ENCODE measurements at regions not wholly inside any gene's neighbourhood (a gene's known extent, or its start where the extent isn't known, plus 50 kb on each side); places are given as distances from the start of the nearest gene placed in this dataset.

DNA sequence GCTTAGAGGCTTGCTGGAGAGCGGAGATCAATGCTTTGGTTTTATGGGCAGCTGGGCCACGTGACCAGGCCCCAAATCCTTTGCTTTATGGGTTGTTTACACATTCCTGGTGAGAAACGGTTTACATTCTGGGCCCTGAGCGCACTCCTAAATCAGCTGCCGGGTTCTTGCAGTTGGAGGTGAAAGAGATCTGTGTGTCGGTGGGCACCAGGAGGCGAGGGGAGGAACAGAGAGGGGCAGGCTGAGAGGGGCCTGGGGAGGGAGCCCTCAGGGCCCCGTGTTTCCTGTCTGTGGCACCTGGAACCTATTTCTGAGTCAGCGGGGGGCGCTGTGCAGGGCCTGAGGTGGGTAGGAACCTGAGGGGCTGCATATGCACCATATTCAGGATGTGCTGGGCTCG, 63.5 kb upstream of the HAND1 start:
- no peaks in the 10 kb centered on the region for H3K4me1 ChIP-seq
- H3K27ac ChIP-seq, result no peak overlapping the region
- 57% methylated on average over 8 of the region's 11 CpGs for WGBS (ENCODE audit: missing lambda C conversion rate)
- H3K4me3 ChIP-seq, result no peak overlapping the region
- FAIRE-seq (no peak), DNase-seq (ENCODE audit: low read depth in 1 of 2, low spot score in 1 of 2) (peak in 1 of 2 experiments; percentile 18), ATAC-seq (peak in 1 of 2 experiments; percentile 69; a peak in 3 of 6 replicates)
- no peak overlapping the region for H3K4me2 ChIP-seq
- TF ChIP-seq POLR2AphosphoS2 (conservative IDR thresholded peaks at IDR 0.05; ENCODE audit: low read length) (no peak), KDM1A (IDR thresholded peaks at IDR 0.05; ENCODE audit: low read depth) (no peak), CHD2 (IDR thresholded peaks at IDR 0.05; ENCODE audit: low read length, partially characterized antibody) (no peak), RFX5 (IDR thresholded peaks at IDR 0.05) (no peak), NR3C1 (IDR thresholded peaks at IDR 0.05) (no peak), PHF8 (IDR thresholded peaks at IDR 0.05; ENCODE audit: borderline replicate concordance, low read depth) (no peak), MAZ (IDR thresholded peaks at IDR 0.05; ENCODE audit: borderline replicate concordance, low read depth, low read length) (no peak), HEYL (CRISPR knock-in tag; IDR thresholded peaks at IDR 0.05) (no peak), JUN (IDR thresholded peaks at IDR 0.05) (no peak), SMC3 (IDR thresholded peaks at IDR 0.05) (no peak)
- TF ChIP-seq, protein P1, sequence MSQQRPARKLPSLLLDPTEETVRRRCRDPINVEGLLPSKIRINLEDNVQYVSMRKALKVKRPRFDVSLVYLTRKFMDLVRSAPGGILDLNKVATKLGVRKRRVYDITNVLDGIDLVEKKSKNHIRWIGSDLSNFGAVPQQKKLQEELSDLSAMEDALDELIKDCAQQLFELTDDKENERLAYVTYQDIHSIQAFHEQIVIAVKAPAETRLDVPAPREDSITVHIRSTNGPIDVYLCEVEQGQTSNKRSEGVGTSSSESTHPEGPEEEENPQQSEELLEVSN (IDR thresholded peaks at IDR 0.05; ENCODE audit: borderline replicate concordance, low read depth), result no peak
- TF ChIP-seq, protein P2, sequence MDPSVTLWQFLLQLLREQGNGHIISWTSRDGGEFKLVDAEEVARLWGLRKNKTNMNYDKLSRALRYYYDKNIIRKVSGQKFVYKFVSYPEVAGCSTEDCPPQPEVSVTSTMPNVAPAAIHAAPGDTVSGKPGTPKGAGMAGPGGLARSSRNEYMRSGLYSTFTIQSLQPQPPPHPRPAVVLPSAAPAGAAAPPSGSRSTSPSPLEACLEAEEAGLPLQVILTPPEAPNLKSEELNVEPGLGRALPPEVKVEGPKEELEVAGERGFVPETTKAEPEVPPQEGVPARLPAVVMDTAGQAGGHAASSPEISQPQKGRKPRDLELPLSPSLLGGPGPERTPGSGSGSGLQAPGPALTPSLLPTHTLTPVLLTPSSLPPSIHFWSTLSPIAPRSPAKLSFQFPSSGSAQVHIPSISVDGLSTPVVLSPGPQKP (IDR thresholded peaks at IDR 0.05; ENCODE audit: low read depth, low read length), result no peak
- TF ChIP-seq, protein P3, sequence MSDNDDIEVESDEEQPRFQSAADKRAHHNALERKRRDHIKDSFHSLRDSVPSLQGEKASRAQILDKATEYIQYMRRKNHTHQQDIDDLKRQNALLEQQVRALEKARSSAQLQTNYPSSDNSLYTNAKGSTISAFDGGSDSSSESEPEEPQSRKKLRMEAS (IDR thresholded peaks at IDR 0.05), result no peak
- no peaks in the 10 kb centered on the region for H3K9me3 ChIP-seq
- ChIA-PET POLR2A (no interaction called here), CTCF (interaction anchor here (1.2 to 3.6 kb wide), 5 partner anchors 11 to 73 kb away, joined by 3 to 15 read pairs (median 4); no protein-coding TSS in a partner anchor)

DNA sequence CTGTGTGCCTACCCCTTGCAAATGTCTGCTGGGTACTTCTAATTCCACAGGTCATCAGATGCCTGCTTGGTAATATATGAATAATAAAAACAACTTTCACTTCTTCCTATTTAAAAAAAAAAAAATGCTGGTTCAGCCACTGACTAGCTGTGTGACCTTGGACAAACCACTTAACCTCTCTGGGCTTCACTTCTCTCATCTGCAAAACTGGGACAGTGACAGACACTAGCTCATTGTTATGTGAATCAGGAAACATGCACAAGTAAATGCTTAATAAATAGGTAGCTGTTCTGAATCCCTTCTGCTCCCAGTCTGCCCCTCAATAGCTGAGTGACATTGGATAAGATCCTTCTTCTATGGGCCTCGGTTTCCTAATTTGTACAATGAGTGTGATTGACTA, 62.6 kb upstream of the HAND1 start:
- POLR2A ChIA-PET, result no interaction called here
- Histone ChIP-seq H3K4me1 (no peaks in the 10 kb centered on the region), H3K27ac (no peak overlapping the region), H3K4me3 (no peak overlapping the region), H3K4me2 (no peak overlapping the region), H3K9me3 (no peaks in the 10 kb centered on the region)
- ATAC-seq, result no peak
- FAIRE-seq, result no peak
- DNase-seq (ENCODE audit: low read depth in 1 of 2, low spot score in 1 of 2), result no peak
- WGBS (ENCODE audit: missing lambda C conversion rate), result 35% methylated on average over 1 of the region's 1 CpG
- TF ChIP-seq EHMT2 (IDR thresholded peaks at IDR 0.05; ENCODE audit: low read depth), result no peak
- TF ChIP-seq, protein P4, sequence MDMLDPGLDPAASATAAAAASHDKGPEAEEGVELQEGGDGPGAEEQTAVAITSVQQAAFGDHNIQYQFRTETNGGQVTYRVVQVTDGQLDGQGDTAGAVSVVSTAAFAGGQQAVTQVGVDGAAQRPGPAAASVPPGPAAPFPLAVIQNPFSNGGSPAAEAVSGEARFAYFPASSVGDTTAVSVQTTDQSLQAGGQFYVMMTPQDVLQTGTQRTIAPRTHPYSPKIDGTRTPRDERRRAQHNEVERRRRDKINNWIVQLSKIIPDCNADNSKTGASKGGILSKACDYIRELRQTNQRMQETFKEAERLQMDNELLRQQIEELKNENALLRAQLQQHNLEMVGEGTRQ (IDR thresholded peaks at IDR 0.05), result no peak
- no peak for TF ChIP-seq RARB (CRISPR knock-in tag; IDR thresholded peaks at IDR 0.05)
- no peak for TF ChIP-seq FOXS1 (CRISPR knock-in tag; IDR thresholded peaks at IDR 0.05)
- TF ChIP-seq FOSL2 (IDR thresholded peaks at IDR 0.05), result no peak
- no peak for TF ChIP-seq FOSL2 (CRISPR knock-in tag; IDR thresholded peaks at IDR 0.05)
- TF ChIP-seq KDM1A (IDR thresholded peaks at IDR 0.05; ENCODE audit: low read depth), result no peak
- no peak for TF ChIP-seq CHD4 (IDR thresholded peaks at IDR 0.05; ENCODE audit: borderline replicate concordance)
- no peak for TF ChIP-seq MAFK (IDR thresholded peaks at IDR 0.05; ENCODE audit: partially characterized antibody)
- TF ChIP-seq, protein P3 (IDR thresholded peaks at IDR 0.05), result no peak
- CTCF ChIA-PET, result interaction anchor here (1.2 to 3.6 kb wide), 2 partner anchors 20 to 42 kb away, joined by 4 to 15 read pairs; no protein-coding TSS in a partner anchor

DNA sequence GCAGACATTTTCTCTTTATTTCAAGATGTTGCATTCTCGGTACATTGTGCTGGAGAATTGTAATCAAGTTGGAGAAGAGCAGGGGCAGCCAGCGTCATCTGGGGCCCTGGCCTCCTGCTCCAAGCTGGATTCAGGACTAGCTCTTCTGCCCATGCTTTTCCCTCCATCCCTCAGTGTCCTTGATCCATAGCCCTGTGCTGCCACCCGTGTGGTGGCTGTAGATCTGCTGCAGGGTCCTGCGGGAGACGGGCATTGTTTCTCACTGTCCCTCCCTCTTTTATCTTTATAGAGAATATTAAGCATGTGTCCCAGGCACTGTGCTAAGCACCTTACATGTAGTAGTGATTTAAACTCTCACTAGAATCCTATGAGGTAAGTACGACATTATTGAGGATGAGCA, 60.5 kb upstream of the HAND1 start:
- ChIA-PET CTCF (interaction anchor here (1.0 to 1.5 kb wide), 2 partner anchors 10 to 19 kb away, joined by 3 read pairs; no protein-coding TSS in a partner anchor), POLR2A (no interaction called here)
- H3K27ac ChIP-seq, result peak overlapping the region in 1 of 2 experiments; percentile 22; a peak in 1 of 6 replicates
- ATAC-seq (0 out of 6 replicates have a peak, but pooled peaks of 1 of the 2 experiments have one; percentile 17), DNase-seq (ENCODE audit: low read depth in 1 of 2, low spot score in 1 of 2) (no peak), FAIRE-seq (no peak)
- no peaks in the 10 kb centered on the region for H3K4me1 ChIP-seq
- WGBS (ENCODE audit: missing lambda C conversion rate), result 48% methylated on average over 6 of the region's 6 CpGs
- no peaks in the 10 kb centered on the region for H3K9me3 ChIP-seq
- no peak overlapping the region for H3K4me3 ChIP-seq
- no peak overlapping the region for H3K4me2 ChIP-seq
- TF ChIP-seq, protein P5, sequence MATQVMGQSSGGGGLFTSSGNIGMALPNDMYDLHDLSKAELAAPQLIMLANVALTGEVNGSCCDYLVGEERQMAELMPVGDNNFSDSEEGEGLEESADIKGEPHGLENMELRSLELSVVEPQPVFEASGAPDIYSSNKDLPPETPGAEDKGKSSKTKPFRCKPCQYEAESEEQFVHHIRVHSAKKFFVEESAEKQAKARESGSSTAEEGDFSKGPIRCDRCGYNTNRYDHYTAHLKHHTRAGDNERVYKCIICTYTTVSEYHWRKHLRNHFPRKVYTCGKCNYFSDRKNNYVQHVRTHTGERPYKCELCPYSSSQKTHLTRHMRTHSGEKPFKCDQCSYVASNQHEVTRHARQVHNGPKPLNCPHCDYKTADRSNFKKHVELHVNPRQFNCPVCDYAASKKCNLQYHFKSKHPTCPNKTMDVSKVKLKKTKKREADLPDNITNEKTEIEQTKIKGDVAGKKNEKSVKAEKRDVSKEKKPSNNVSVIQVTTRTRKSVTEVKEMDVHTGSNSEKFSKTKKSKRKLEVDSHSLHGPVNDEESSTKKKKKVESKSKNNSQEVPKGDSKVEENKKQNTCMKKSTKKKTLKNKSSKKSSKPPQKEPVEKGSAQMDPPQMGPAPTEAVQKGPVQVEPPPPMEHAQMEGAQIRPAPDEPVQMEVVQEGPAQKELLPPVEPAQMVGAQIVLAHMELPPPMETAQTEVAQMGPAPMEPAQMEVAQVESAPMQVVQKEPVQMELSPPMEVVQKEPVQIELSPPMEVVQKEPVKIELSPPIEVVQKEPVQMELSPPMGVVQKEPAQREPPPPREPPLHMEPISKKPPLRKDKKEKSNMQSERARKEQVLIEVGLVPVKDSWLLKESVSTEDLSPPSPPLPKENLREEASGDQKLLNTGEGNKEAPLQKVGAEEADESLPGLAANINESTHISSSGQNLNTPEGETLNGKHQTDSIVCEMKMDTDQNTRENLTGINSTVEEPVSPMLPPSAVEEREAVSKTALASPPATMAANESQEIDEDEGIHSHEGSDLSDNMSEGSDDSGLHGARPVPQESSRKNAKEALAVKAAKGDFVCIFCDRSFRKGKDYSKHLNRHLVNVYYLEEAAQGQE (IDR thresholded peaks at IDR 0.05), result no peak
- TF ChIP-seq NFE2L2 (conservative IDR thresholded peaks at IDR 0.05; ENCODE audit: low read length), result no peak
- TF ChIP-seq CHD4 (IDR thresholded peaks at IDR 0.05; ENCODE audit: borderline replicate concordance), result no peak
- TF ChIP-seq FOSB (CRISPR knock-in tag; IDR thresholded peaks at IDR 0.05), result no peak
- TF ChIP-seq RFX5 (IDR thresholded peaks at IDR 0.05), result no peak
- TF ChIP-seq TFCP2L1 (CRISPR knock-in tag; IDR thresholded peaks at IDR 0.05), result no peak
- TF ChIP-seq SREBF2 (IDR thresholded peaks at IDR 0.05), result no peak
- TF ChIP-seq POLR2AphosphoS2 (conservative IDR thresholded peaks at IDR 0.05; ENCODE audit: low read length), result no peak
- no peak for TF ChIP-seq MYC (IDR thresholded peaks at IDR 0.05; ENCODE audit: borderline replicate concordance, low read length)
- no peak for TF ChIP-seq NR3C1 (IDR thresholded peaks at IDR 0.05)

All from A549 (cell line).